Astrocyte of the spinal cord (primary cell): ENCODE measurements at regions not wholly inside any gene's neighbourhood (a gene's known extent, or its start where the extent isn't known, plus 50 kb on each side); places are given as distances from the start of the nearest gene placed in this dataset.
A peak's percentile ranks its signal among the peaks of the same experiment; 100 is the strongest.

ENCODE experiments used
- DNase-seq: peaks from one replicate; pipeline ENCODE4 v3.0.0; 2011; ENCODE audit warnings: low read depth, low spot score
- H3K4me3 ChIP-seq: 2 replicates; pipeline ENCODE4 v1.5.1; 2011; ENCODE audit warnings: low read depth, mild to moderate bottlenecking, low read length, moderate library complexity
- in situ Hi-C: cut with HindIII; loops from 2 replicates; pipeline ENCODE4 v1.10.0; 2017; ENCODE audit warnings: low sequenced_read_pairs
- TF ChIP-seq, protein P1 (sequence below): IDR thresholded peaks from 2 replicates; pipeline ENCODE4 v1.5.1; 2012; ENCODE audit warnings: low read depth, mild to moderate bottlenecking, low read length, inconsistent platforms

DNA sequence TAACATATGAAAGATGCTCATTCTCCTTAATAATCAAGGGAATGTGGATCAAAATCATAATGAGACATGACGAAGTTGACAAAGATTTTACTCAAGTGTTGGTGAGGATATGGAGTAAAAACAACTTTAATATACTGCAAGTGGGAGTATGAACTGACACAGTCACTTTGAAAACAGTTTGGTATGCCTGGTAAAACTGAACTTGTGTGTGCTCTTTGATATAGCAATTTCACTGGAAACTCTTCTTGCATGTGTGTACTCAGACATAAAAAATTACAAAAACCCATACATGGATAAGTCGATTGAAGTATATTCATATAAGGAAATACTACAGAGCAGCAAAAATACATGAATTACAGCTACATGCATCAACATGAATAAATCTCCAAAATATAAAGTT lies 182.5 kb downstream of the NFKBIZ start:
- DNase-seq: no peak
- TF ChIP-seq, protein P1, sequence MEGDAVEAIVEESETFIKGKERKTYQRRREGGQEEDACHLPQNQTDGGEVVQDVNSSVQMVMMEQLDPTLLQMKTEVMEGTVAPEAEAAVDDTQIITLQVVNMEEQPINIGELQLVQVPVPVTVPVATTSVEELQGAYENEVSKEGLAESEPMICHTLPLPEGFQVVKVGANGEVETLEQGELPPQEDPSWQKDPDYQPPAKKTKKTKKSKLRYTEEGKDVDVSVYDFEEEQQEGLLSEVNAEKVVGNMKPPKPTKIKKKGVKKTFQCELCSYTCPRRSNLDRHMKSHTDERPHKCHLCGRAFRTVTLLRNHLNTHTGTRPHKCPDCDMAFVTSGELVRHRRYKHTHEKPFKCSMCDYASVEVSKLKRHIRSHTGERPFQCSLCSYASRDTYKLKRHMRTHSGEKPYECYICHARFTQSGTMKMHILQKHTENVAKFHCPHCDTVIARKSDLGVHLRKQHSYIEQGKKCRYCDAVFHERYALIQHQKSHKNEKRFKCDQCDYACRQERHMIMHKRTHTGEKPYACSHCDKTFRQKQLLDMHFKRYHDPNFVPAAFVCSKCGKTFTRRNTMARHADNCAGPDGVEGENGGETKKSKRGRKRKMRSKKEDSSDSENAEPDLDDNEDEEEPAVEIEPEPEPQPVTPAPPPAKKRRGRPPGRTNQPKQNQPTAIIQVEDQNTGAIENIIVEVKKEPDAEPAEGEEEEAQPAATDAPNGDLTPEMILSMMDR: no peak
- in situ Hi-C loops: no loop called here
- no peak overlapping the region for H3K4me3 ChIP-seq

DNA sequence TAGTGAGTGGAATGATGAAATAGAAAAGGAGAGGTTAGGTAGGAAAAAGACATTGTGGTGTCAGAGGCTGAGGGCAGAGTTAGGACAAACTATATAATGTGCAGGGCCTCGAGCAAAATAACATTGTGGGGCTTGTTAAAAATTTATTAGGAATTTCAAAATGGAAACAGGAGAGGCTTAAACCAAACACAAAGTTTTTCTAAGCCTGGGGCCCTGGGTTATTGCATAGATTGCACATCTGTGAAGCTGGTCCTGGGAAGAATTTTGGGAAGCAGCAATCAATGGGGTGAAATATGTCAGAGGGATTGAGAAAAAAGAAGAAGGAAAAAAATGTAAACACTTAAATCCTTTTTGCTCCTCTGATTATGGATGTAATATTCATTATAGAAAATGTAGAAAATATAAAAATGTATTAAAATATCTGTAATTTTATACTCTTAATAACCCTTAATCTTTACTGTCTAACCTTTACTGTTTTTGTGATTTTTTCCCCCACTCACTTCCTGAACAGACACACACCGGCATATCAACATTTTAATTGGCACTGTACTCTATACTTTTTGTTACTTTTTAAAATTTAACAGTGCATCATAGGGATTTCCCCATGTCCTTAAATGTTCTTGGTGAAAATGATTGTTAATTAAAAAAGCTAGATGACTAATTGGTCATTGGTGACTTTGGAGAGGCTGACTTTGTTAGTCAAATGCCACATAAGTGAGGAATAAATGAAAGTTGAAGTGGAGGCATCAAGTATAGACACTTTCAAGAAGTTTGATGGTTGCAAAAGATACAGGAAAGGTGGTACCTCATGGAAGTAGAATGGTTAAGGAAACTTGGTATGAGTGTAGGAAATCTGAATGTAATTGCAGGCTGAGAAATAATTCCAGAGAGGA lies 183.4 kb downstream of the NFKBIZ start:
- in situ Hi-C loops: no loop called here
- no peak overlapping the region for H3K4me3 ChIP-seq
- no peak for DNase-seq
- TF ChIP-seq, protein P1: no peak

DNA sequence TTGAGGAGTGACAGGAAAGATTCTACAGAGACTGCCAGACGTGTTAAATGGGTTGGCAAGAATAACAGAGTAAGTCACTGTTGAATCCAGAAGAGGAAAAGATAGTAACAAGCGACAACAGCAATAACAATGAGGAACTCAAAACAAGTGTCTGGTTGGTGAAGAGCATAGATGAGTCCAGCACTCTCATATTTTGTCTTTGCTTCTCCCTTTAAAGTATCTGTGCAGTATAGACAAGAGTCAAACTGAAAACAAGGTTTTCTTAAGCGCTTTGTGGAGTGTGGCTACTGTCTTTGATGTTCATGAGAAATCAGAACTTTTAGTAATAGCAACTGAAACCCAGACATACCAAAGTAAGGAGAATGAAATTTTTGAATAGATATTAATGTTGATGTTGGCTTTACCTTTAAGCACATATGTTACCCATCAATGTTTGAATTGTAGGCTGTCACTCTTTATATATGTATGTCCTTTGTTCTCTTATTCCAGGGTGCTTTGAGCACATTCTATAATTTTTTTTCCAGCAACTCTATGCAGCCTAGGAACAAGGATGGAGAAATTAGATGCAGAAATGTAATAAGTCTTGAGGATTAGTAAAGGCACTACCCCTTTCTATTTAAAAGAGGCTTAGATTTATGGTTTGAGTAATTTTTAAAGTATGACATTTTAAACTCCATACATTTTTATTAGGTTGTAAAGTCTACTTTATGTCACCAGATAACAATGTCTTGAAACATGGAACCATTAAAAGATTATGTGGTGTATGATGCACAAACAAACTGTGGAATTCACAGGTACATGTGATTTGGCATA lies 185.5 kb downstream of the NFKBIZ start:
- H3K4me3 ChIP-seq: no peak overlapping the region
- DNase-seq: peak; percentile 20
- in situ Hi-C loops: no loop called here
- TF ChIP-seq, protein P1: no peak

DNA sequence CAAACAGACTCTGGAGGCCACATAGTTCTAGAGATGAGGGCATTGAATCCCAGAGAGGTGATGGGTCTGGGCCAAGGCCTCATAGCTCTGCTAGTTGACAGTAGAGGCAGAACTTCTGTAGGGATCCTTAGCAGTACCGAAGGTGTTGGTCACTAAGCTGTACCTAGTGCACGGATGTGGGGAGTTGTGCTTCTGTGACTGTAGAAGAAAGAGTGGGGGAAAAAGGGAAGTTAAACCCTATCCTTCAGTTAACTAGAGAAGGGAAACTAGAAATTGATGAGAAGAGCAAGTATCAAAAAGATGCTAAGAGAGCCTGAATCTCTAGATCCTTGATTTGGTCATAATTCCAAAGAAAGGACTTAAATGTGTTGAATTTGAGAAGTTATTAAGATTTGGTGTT lies 186.7 kb downstream of the NFKBIZ start:
- TF ChIP-seq, protein P1: no peak
- DNase-seq: no peak
- in situ Hi-C loops: no loop called here
- H3K4me3 ChIP-seq: no peak overlapping the region

DNA sequence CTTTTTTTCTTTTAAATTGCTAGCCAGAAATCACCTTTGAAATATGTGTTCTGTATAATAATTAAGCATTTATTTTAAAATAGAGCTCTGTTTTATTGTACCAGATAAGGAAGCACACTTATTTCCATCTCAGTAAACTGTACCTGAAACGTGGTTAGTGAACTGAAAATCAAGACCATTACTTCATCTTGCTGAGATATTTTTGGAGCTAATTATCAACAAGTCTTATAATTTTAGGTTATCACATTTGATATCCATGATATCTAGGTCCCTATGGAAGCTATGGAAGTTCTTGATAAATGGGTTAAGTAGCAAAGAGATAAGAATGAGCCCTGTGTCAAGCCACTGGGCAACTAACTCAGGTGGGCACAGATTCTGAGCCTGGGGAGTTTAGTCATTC lies 187.2 kb downstream of the NFKBIZ start:
- TF ChIP-seq, protein P1: no peak
- DNase-seq: no peak
- H3K4me3 ChIP-seq: no peak overlapping the region
- in situ Hi-C loops: no loop called here

DNA sequence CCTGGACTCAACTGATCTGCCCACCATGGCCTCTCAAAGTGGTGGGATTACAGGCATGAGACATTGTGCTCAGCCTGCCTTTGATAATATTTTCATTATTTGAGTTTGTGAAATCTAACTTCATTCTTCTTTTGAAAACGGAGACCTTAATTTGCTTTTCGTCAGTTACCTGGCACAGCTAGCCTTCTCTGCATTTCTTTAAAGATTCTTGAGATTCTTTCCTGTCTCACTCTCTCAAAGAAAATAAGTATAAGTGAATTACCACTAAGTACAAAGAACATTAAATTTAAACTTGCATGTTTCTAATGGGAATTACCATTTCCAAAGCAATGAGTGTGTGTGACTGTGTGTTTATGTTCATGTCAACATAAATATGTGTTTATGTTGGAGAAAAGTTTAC lies 187.9 kb downstream of the NFKBIZ start:
- H3K4me3 ChIP-seq: no peak overlapping the region
- in situ Hi-C loops: no loop called here
- DNase-seq: peak; percentile 27
- TF ChIP-seq, protein P1: no peak
